ENCODE measurements at regions not wholly inside any gene's neighbourhood (a gene's known extent, or its start where the extent isn't known, plus 50 kb on each side); places are given as distances from the start of the nearest gene placed in this dataset.
A peak's percentile ranks its signal among the peaks of the same experiment; 100 is the strongest.

- no peak overlapping the region for H3K27ac ChIP-seq (replicated peaks; ENCODE audit: low read length)
- H2BK5ac ChIP-seq (ENCODE audit: low read length): no peak overlapping the region
- no peak overlapping the region for H3K4me3 ChIP-seq (ENCODE audit: low read length in 2 of 2)
- no peaks in the 10 kb centered on the region for H3K36me3 ChIP-seq (replicated peaks in 1 of 2; ENCODE audit: control insufficient read depth in 2 of 2, insufficient read depth in 2 of 2, low read length in 2 of 2)
- no peak overlapping the region for H4K91ac ChIP-seq (ENCODE audit: low read depth, low read length, poor library complexity)
- H3K4me1 ChIP-seq (ENCODE audit: control insufficient read depth in 2 of 2, insufficient read depth in 1 of 2, low read depth in 1 of 2, low read length in 2 of 2): no peaks in the 10 kb centered on the region
- DNase-seq (ENCODE audit: low spot score): no peak
- no peak overlapping the region for H2BK120ac ChIP-seq (ENCODE audit: low read depth, low read length)
- no peak overlapping the region for H2AFZ ChIP-seq (ENCODE audit: low read length)
- H3K79me1 ChIP-seq (ENCODE audit: low read depth, low read length): no peaks in the 10 kb centered on the region
- no peak overlapping the region for H3K23ac ChIP-seq (ENCODE audit: low read depth, low read length, poor library complexity)
- no peaks in the 10 kb centered on the region for H3K9me3 ChIP-seq (replicated peaks in 1 of 2; ENCODE audit: control insufficient read depth in 2 of 2, insufficient read depth in 1 of 2, low read depth in 1 of 2, low read length in 2 of 2)
- no peaks in the 10 kb centered on the region for H3K27me3 ChIP-seq (ENCODE audit: control insufficient read depth in 3 of 3, insufficient read depth in 3 of 3, low read depth in 1 of 3, low read length in 3 of 3)
- H4K8ac ChIP-seq (ENCODE audit: low read depth, low read length): no peak overlapping the region
- H3K9ac ChIP-seq (ENCODE audit: low read depth, low read length, poor library complexity): no peak overlapping the region
- H3K4me2 ChIP-seq (ENCODE audit: insufficient read depth, low read length, poor library complexity, severe bottlenecking): no peak overlapping the region
- H3K18ac ChIP-seq (ENCODE audit: low read length): no peak overlapping the region
- H3K4ac ChIP-seq (ENCODE audit: low read length): no peak overlapping the region
- H2BK15ac ChIP-seq (ENCODE audit: low read length): no peak overlapping the region
- no CpG with 5 or more reads among the region's 1 CpG for WGBS, 2 donors (ENCODE audit: extremely low coverage in 2 of 2, insufficient read length in 2 of 2, insufficient replicate concordance in 1 of 2)
- H3K14ac ChIP-seq (ENCODE audit: low read length): no peak overlapping the region
- no peak overlapping the region for H2AK5ac ChIP-seq (ENCODE audit: low read depth, low read length)
- H2BK12ac ChIP-seq (ENCODE audit: low read length): no peak overlapping the region
These were observed 1871.6 kb upstream of the AGA start for GRCh38 chr4:179313823-179314222.

- no peak for DNase-seq (ENCODE audit: low spot score)
- H4K91ac ChIP-seq (ENCODE audit: low read depth, low read length, poor library complexity): no peak overlapping the region
These were observed 1882.9 kb upstream of the AGA start for GRCh38 chr4:179325181-179325580.

GRCh38 chr4:179328627-179329026 lies 1886.4 kb upstream of the AGA start:
- no peak for DNase-seq (ENCODE audit: low spot score)
- Histone ChIP-seq H3K14ac (ENCODE audit: low read length) (no peak overlapping the region), H3K9me3 (replicated peaks in 1 of 2; ENCODE audit: control insufficient read depth in 2 of 2, insufficient read depth in 1 of 2, low read depth in 1 of 2, low read length in 2 of 2) (no peaks in the 10 kb centered on the region), H2BK15ac (ENCODE audit: low read length) (no peak overlapping the region), H3K9ac (ENCODE audit: low read depth, low read length, poor library complexity) (no peak overlapping the region), H3K27ac (replicated peaks; ENCODE audit: low read length) (no peak overlapping the region), H3K23ac (ENCODE audit: low read depth, low read length, poor library complexity) (no peak overlapping the region), H3K18ac (ENCODE audit: low read length) (no peak overlapping the region), H3K4me3 (ENCODE audit: low read length in 2 of 2) (no peak overlapping the region), H2BK12ac (ENCODE audit: low read length) (no peak overlapping the region), H3K4me1 (ENCODE audit: control insufficient read depth in 2 of 2, insufficient read depth in 1 of 2, low read depth in 1 of 2, low read length in 2 of 2) (no peaks in the 10 kb centered on the region), H3K36me3 (replicated peaks in 1 of 2; ENCODE audit: control insufficient read depth in 2 of 2, insufficient read depth in 2 of 2, low read length in 2 of 2) (no peaks in the 10 kb centered on the region), H3K27me3 (ENCODE audit: control insufficient read depth in 3 of 3, insufficient read depth in 3 of 3, low read depth in 1 of 3, low read length in 3 of 3) (no peaks in the 10 kb centered on the region), H2AK5ac (ENCODE audit: low read depth, low read length) (no peak overlapping the region), H2BK5ac (ENCODE audit: low read length) (no peak overlapping the region), H4K91ac (ENCODE audit: low read depth, low read length, poor library complexity) (no peak overlapping the region), H3K4me2 (ENCODE audit: insufficient read depth, low read length, poor library complexity, severe bottlenecking) (no peak overlapping the region), H2AFZ (ENCODE audit: low read length) (no peak overlapping the region), H3K79me1 (ENCODE audit: low read depth, low read length) (no peaks in the 10 kb centered on the region), H4K8ac (ENCODE audit: low read depth, low read length) (no peak overlapping the region), H3K4ac (ENCODE audit: low read length) (no peak overlapping the region), H2BK120ac (ENCODE audit: low read depth, low read length) (no peak overlapping the region)
- WGBS, 2 donors (ENCODE audit: extremely low coverage in 2 of 2, insufficient read length in 2 of 2, insufficient replicate concordance in 1 of 2): no CpG with 5 or more reads among the region's 8 CpGs

More at GRCh38 chr4:179325181-179325580, 1882.9 kb upstream of the AGA start:
- no peak overlapping the region for H2AFZ ChIP-seq (ENCODE audit: low read length)
- H3K23ac ChIP-seq (ENCODE audit: low read depth, low read length, poor library complexity): no peak overlapping the region
- H3K4ac ChIP-seq (ENCODE audit: low read length): no peak overlapping the region
- H3K27ac ChIP-seq (replicated peaks; ENCODE audit: low read length): no peak overlapping the region
- no peak overlapping the region for H4K8ac ChIP-seq (ENCODE audit: low read depth, low read length)
- H2AK5ac ChIP-seq (ENCODE audit: low read depth, low read length): no peak overlapping the region
- H3K9ac ChIP-seq (ENCODE audit: low read depth, low read length, poor library complexity): no peak overlapping the region
- no peaks in the 10 kb centered on the region for H3K4me1 ChIP-seq (ENCODE audit: control insufficient read depth in 2 of 2, insufficient read depth in 1 of 2, low read depth in 1 of 2, low read length in 2 of 2)
- no peak overlapping the region for H2BK12ac ChIP-seq (ENCODE audit: low read length)
- H3K4me2 ChIP-seq (ENCODE audit: insufficient read depth, low read length, poor library complexity, severe bottlenecking): no peak overlapping the region
- H2BK5ac ChIP-seq (ENCODE audit: low read length): no peak overlapping the region
- no peaks in the 10 kb centered on the region for H3K9me3 ChIP-seq (replicated peaks in 1 of 2; ENCODE audit: control insufficient read depth in 2 of 2, insufficient read depth in 1 of 2, low read depth in 1 of 2, low read length in 2 of 2)
- H3K27me3 ChIP-seq (ENCODE audit: control insufficient read depth in 3 of 3, insufficient read depth in 3 of 3, low read depth in 1 of 3, low read length in 3 of 3): no peaks in the 10 kb centered on the region
- no peak overlapping the region for H2BK120ac ChIP-seq (ENCODE audit: low read depth, low read length)
- H3K36me3 ChIP-seq (replicated peaks in 1 of 2; ENCODE audit: control insufficient read depth in 2 of 2, insufficient read depth in 2 of 2, low read length in 2 of 2): no peaks in the 10 kb centered on the region
- no peak overlapping the region for H3K4me3 ChIP-seq (ENCODE audit: low read length in 2 of 2)
- H3K18ac ChIP-seq (ENCODE audit: low read length): no peak overlapping the region
- H3K14ac ChIP-seq (ENCODE audit: low read length): no peak overlapping the region
- H3K79me1 ChIP-seq (ENCODE audit: low read depth, low read length): no peaks in the 10 kb centered on the region
- H2BK15ac ChIP-seq (ENCODE audit: low read length): no peak overlapping the region
- no CpG with 5 or more reads among the region's 2 CpGs for WGBS, 2 donors (ENCODE audit: extremely low coverage in 2 of 2, insufficient read length in 2 of 2, insufficient replicate concordance in 1 of 2)

DNA sequence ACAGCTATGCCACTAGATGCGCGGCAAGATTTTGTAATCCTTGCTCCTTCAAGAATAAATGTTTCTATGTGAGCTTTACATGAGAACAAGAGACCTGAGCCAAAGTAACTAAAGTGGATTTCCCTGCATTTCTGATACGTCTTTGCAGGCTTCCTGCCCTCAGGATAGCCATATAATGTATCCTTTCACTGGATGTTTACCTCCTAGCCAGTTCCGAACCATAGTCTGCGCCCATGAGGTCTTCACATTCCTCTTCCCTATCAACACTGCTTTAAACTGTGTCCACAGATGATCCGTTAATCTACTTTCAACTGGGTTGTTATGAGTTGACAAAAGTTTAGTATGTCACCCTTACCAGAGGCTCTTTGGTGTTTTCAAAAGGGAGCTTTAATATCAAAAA lies 1889.1 kb upstream of the AGA start:
- Histone ChIP-seq H3K27me3 (ENCODE audit: control insufficient read depth in 3 of 3, insufficient read depth in 3 of 3, low read depth in 1 of 3, low read length in 3 of 3) (no peaks in the 10 kb centered on the region), H2AFZ (ENCODE audit: low read length) (peak overlapping the region; percentile 2), H3K4me1 (ENCODE audit: control insufficient read depth in 2 of 2, insufficient read depth in 1 of 2, low read depth in 1 of 2, low read length in 2 of 2) (no peaks in the 10 kb centered on the region), H3K4me2 (ENCODE audit: insufficient read depth, low read length, poor library complexity, severe bottlenecking) (no peak overlapping the region), H3K4ac (ENCODE audit: low read length) (no peak overlapping the region), H3K18ac (ENCODE audit: low read length) (no peak overlapping the region), H3K14ac (ENCODE audit: low read length) (no peak overlapping the region), H2BK120ac (ENCODE audit: low read depth, low read length) (no peak overlapping the region), H4K91ac (ENCODE audit: low read depth, low read length, poor library complexity) (no peak overlapping the region), H3K79me1 (ENCODE audit: low read depth, low read length) (no peaks in the 10 kb centered on the region), H2BK12ac (ENCODE audit: low read length) (no peak overlapping the region), H4K8ac (ENCODE audit: low read depth, low read length) (no peak overlapping the region), H3K36me3 (replicated peaks in 1 of 2; ENCODE audit: control insufficient read depth in 2 of 2, insufficient read depth in 2 of 2, low read length in 2 of 2) (no peaks in the 10 kb centered on the region), H3K23ac (ENCODE audit: low read depth, low read length, poor library complexity) (no peak overlapping the region), H3K27ac (replicated peaks; ENCODE audit: low read length) (no peak overlapping the region), H3K9ac (ENCODE audit: low read depth, low read length, poor library complexity) (no peak overlapping the region), H2BK15ac (ENCODE audit: low read length) (no peak overlapping the region), H3K9me3 (replicated peaks in 1 of 2; ENCODE audit: control insufficient read depth in 2 of 2, insufficient read depth in 1 of 2, low read depth in 1 of 2, low read length in 2 of 2) (no peaks in the 10 kb centered on the region), H2AK5ac (ENCODE audit: low read depth, low read length) (no peak overlapping the region), H2BK5ac (ENCODE audit: low read length) (no peak overlapping the region), H3K4me3 (ENCODE audit: low read length in 2 of 2) (no peak overlapping the region)
- DNase-seq (ENCODE audit: low spot score): no peak
- WGBS, 2 donors (ENCODE audit: extremely low coverage in 2 of 2, insufficient read length in 2 of 2, insufficient replicate concordance in 1 of 2): no CpG with 5 or more reads among the region's 6 CpGs

Measured in neuronal stem cell (in vitro differentiated cells).